CD4-positive, alpha-beta T cell (primary cell): ENCODE measurements at regions not wholly inside any gene's neighbourhood (a gene's known extent, or its start where the extent isn't known, plus 50 kb on each side); places are given as distances from the start of the nearest gene placed in this dataset.

Source experiments
- ATAC-seq: fragments of 200-7000 bp; cut with Tn5 transposase; one replicate; pipeline ENCODE4 v1.10.0; 2022; ENCODE audit warnings: mild to moderate bottlenecking; ENCODE audit not compliant: poor library complexity
- CTCF ChIA-PET: fragments of 350-600 bp; sonication (Branson Sonifier 250); formaldehyde crosslinking; loops from one replicate; lab custom pipeline; 2021; ENCODE audit warnings: antibody characterized with exemption, inconsistent platforms; lab: Charles Lee
- POLR2A ChIA-PET: fragments of 350-600 bp; sonication (Branson Sonifier 250); formaldehyde crosslinking; loops from one replicate; lab custom pipeline; 2021; ENCODE audit warnings: antibody characterized with exemption, inconsistent platforms; lab: Charles Lee
- DNase-seq, 14 experiments: peaks; one replicate each; pipeline ENCODE4 v3.0.0-alpha.2; 2013 to 2020; ENCODE audit warnings: mixed read lengths in 2 of 14
- H3K27ac ChIP-seq, 2 donors: one replicate each; pipeline versions ENCODE4 v1.5.1 to v1.7.0; 2013; ENCODE audit warnings: low read length in 2 of 2, low read depth in 1 of 2, mild to moderate bottlenecking in 1 of 2
- H3K27me3 ChIP-seq, 2 experiments: 1 replicate in 1 of 2; 2 replicates in 1 of 2; pipeline versions ENCODE4 v1.6.1 to v1.7.0; 2013; ENCODE audit warnings: low read length in 2 of 2, control low read depth in 1 of 2, mild to moderate bottlenecking in 1 of 2, moderate library complexity in 1 of 2; ENCODE audit not compliant: insufficient read depth in 2 of 2, control insufficient read depth in 1 of 2
- H3K36me3 ChIP-seq: one replicate; pipeline ENCODE4 v1.6.1; 2013; ENCODE audit warnings: low read length, control low read depth; ENCODE audit not compliant: insufficient read depth
- H3K4me1 ChIP-seq: one replicate; pipeline ENCODE4 v1.6.1; 2013; ENCODE audit warnings: low read length, control low read depth; ENCODE audit not compliant: insufficient read depth
- H3K4me3 ChIP-seq: one replicate; pipeline ENCODE4 v1.5.1; 2013; ENCODE audit warnings: mild to moderate bottlenecking, low read length, moderate library complexity
- H3K9me3 ChIP-seq, 2 experiments: 1 replicate in 1 of 2; 2 replicates in 1 of 2; pipeline versions ENCODE4 v1.6.1 to v1.7.0; 2013; ENCODE audit warnings: low read length in 2 of 2, mild to moderate bottlenecking in 2 of 2, control low read depth in 1 of 2, moderate library complexity in 1 of 2; ENCODE audit not compliant: control insufficient read depth in 1 of 2, insufficient read depth in 1 of 2
- H3K27ac Mint-ChIP-seq: one replicate; pipeline ENCODE4 v1.8.0; 2020; ENCODE audit warnings: mixed read lengths
- H3K27me3 Mint-ChIP-seq: one replicate; pipeline ENCODE4 v1.8.0; 2021; ENCODE audit warnings: mixed read lengths
- H3K36me3 Mint-ChIP-seq: one replicate; pipeline ENCODE4 v1.8.0; 2021; ENCODE audit warnings: low read depth, mixed read lengths
- H3K4me1 Mint-ChIP-seq: one replicate; pipeline ENCODE4 v1.8.0; 2021; ENCODE audit warnings: low read depth, mixed read lengths
- H3K4me3 Mint-ChIP-seq: one replicate; pipeline ENCODE4 v1.8.0; 2020; ENCODE audit warnings: mild to moderate bottlenecking, mixed read lengths
- H3K9me3 Mint-ChIP-seq: one replicate; pipeline ENCODE4 v1.8.0; 2020; ENCODE audit warnings: mixed read lengths
- intact Hi-C, 2 experiments: fragments of 100-400 bp; cut with DNase I in 1 of 2; cut with micrococcal nuclease in 1 of 2; formaldehyde crosslinking; loops; one replicate each; pipeline versions ENCODE4 v1.15.1 to v1.9.0; 2023 to 2025; cut with DNase I, micrococcal nuclease
- TF ChIP-seq, protein P1 (sequence below): fragments of 200-600 bp; IDR thresholded peaks from one replicate; pipeline ENCODE4 v1.8.0; 2022; ENCODE audit warnings: antibody characterized with exemption, mild to moderate bottlenecking

DNA sequence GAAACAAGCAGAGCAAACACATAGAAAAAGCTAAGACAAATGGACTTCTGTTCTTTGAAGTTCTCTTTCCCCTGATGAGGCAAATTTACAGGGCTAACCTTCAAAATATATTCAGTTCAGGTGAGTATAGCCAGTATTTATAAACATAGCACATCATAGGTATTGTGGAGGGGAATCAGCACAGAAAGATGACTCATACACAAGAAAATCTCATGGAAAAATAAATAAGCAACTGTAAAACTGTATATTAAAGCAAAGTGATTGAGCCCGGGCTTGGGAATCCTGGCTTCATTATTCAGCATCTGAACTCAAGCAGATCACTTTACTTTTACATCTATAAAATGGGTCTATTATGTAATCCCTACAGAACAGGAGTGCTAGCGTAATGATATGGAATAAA, 173.5 kb upstream of the PAPPA start:
- no peak for DNase-seq
- Histone ChIP-seq H3K9me3 (no peaks in the 10 kb centered on the region), H3K27me3 (no peaks in the 10 kb centered on the region), H3K4me1 (no peaks in the 10 kb centered on the region), H3K27ac (no peak overlapping the region), H3K4me3 (no peak overlapping the region), H3K36me3 (no peaks in the 10 kb centered on the region)
- Mint-ChIP-seq H3K27ac (no peak overlapping the region), H3K36me3 (no peaks in the 10 kb centered on the region), H3K9me3 (peaks cover 3% of the 10 kb centered on the region), H3K4me1 (no peaks in the 10 kb centered on the region), H3K4me3 (no peak overlapping the region), H3K27me3 (no peaks in the 10 kb centered on the region)
- TF ChIP-seq, protein P1, sequence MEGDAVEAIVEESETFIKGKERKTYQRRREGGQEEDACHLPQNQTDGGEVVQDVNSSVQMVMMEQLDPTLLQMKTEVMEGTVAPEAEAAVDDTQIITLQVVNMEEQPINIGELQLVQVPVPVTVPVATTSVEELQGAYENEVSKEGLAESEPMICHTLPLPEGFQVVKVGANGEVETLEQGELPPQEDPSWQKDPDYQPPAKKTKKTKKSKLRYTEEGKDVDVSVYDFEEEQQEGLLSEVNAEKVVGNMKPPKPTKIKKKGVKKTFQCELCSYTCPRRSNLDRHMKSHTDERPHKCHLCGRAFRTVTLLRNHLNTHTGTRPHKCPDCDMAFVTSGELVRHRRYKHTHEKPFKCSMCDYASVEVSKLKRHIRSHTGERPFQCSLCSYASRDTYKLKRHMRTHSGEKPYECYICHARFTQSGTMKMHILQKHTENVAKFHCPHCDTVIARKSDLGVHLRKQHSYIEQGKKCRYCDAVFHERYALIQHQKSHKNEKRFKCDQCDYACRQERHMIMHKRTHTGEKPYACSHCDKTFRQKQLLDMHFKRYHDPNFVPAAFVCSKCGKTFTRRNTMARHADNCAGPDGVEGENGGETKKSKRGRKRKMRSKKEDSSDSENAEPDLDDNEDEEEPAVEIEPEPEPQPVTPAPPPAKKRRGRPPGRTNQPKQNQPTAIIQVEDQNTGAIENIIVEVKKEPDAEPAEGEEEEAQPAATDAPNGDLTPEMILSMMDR: no peak
- ATAC-seq: no peak
- ChIA-PET CTCF (no interaction called here), POLR2A (no interaction called here)
- intact Hi-C loops: no loop called here

DNA sequence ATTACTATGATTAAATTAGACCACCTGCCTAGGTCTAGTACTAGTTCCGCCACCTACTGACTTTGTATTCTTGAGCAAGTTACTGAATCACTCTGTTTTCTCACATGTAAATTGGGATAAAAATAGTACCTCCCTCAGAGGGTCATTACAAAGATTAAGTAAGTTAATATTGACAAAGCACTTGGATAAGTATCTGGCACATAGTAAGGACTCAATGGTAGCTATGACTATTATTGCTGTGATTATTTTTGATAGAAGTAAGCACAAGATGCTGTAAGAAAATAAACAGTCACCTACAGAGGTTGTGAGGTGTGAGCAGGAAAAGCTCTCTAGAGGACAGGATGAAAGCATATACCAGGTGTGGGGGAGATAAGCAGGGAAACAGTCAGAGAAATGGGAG, 173.1 kb upstream of the PAPPA start:
- peaks cover 3% of the 10 kb centered on the region for H3K9me3 Mint-ChIP-seq
- no peaks in the 10 kb centered on the region for H3K27me3 Mint-ChIP-seq
- intact Hi-C loops: no loop called here
- no peaks in the 10 kb centered on the region for H3K36me3 Mint-ChIP-seq
- no peak overlapping the region for H3K27ac Mint-ChIP-seq
- DNase-seq: no peak
- Histone ChIP-seq H3K27ac (no peak overlapping the region), H3K4me1 (no peaks in the 10 kb centered on the region), H3K4me3 (no peak overlapping the region), H3K9me3 (no peaks in the 10 kb centered on the region), H3K36me3 (no peaks in the 10 kb centered on the region), H3K27me3 (no peaks in the 10 kb centered on the region)
- TF ChIP-seq, protein P1: no peak
- ChIA-PET POLR2A (no interaction called here), CTCF (no interaction called here)
- no peaks in the 10 kb centered on the region for H3K4me1 Mint-ChIP-seq
- no peak for ATAC-seq
- no peak overlapping the region for H3K4me3 Mint-ChIP-seq

DNA sequence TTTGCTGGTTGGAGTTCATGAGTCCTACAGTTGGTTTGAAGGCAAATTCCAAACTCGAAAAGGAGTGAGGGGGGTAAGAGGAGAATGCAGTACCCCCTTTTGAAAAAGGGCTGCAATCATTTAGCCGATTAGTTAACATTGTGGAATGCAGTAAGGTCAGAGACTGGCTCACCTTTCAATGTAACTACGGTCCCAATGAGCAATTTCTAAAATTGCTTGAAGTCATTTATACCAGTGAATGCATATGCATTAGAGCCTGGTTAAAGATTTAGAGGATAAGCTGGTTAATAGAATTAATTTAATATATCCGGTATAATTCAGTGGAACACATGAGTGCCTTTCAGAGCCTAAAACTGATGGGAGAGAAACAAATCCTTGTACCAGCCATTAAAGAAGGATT, 172.6 kb upstream of the PAPPA start:
- H3K9me3 ChIP-seq: no peaks in the 10 kb centered on the region
- H3K27ac ChIP-seq: no peak overlapping the region
- peaks cover 3% of the 10 kb centered on the region for H3K9me3 Mint-ChIP-seq
- no peak for DNase-seq
- no peaks in the 10 kb centered on the region for H3K36me3 Mint-ChIP-seq
- H3K27ac Mint-ChIP-seq: no peak overlapping the region
- POLR2A ChIA-PET: no interaction called here
- no peak overlapping the region for H3K4me3 ChIP-seq
- H3K4me1 ChIP-seq: no peaks in the 10 kb centered on the region
- H3K27me3 ChIP-seq: no peaks in the 10 kb centered on the region
- TF ChIP-seq, protein P1: no peak
- CTCF ChIA-PET: no interaction called here
- no peak overlapping the region for H3K4me3 Mint-ChIP-seq
- H3K36me3 ChIP-seq: no peaks in the 10 kb centered on the region
- intact Hi-C loops: no loop called here
- H3K4me1 Mint-ChIP-seq: no peaks in the 10 kb centered on the region
- H3K27me3 Mint-ChIP-seq: no peaks in the 10 kb centered on the region
- ATAC-seq: no peak
